ENCODE measurements at regions not wholly inside any gene's neighbourhood (a gene's known extent, or its start where the extent isn't known, plus 50 kb on each side); places are given as distances from the start of the nearest gene placed in this dataset.

- no peak for DNase-seq (ENCODE audit: extremely low spot score, unreplicated experiment)
- Mint-ChIP-seq H3K27ac (ENCODE audit: unreplicated experiment) (no peak overlapping the region), H3K36me3 (ENCODE audit: unreplicated experiment) (no peaks in the 10 kb centered on the region), H3K4me3 (ENCODE audit: unreplicated experiment) (no peak overlapping the region), H3K4me1 (ENCODE audit: unreplicated experiment) (no peaks in the 10 kb centered on the region), H3K9me3 (ENCODE audit: unreplicated experiment) (no peaks in the 10 kb centered on the region), H3K27me3 (ENCODE audit: unreplicated experiment) (peaks cover 12% of the 10 kb centered on the region)
- TF ChIP-seq CTCF (IDR thresholded peaks at IDR 0.05) = no peak
These were observed 65.8 kb upstream of the RANBP3L start for GRCh38 chr5:36367524-36367923.

GRCh38 chr5:36369219-36369690, 67.6 kb upstream of the RANBP3L start:
- Mint-ChIP-seq H3K36me3 (ENCODE audit: unreplicated experiment) (no peaks in the 10 kb centered on the region), H3K4me3 (ENCODE audit: unreplicated experiment) (no peak overlapping the region), H3K27me3 (ENCODE audit: unreplicated experiment) (peaks cover 7% of the 10 kb centered on the region), H3K4me1 (ENCODE audit: unreplicated experiment) (no peaks in the 10 kb centered on the region), H3K27ac (ENCODE audit: unreplicated experiment) (no peak overlapping the region), H3K9me3 (ENCODE audit: unreplicated experiment) (no peaks in the 10 kb centered on the region)
- DNase-seq (ENCODE audit: extremely low spot score, unreplicated experiment) = no peak
- TF ChIP-seq CTCF (IDR thresholded peaks at IDR 0.05) = no peak

GRCh38 chr5:36370073-36370472, 68.4 kb upstream of the RANBP3L start:
- no peaks in the 10 kb centered on the region for H3K4me1 Mint-ChIP-seq (ENCODE audit: unreplicated experiment)
- no peak overlapping the region for H3K4me3 Mint-ChIP-seq (ENCODE audit: unreplicated experiment)
- no peak for DNase-seq (ENCODE audit: extremely low spot score, unreplicated experiment)
- peaks cover 7% of the 10 kb centered on the region for H3K27me3 Mint-ChIP-seq (ENCODE audit: unreplicated experiment)
- no peaks in the 10 kb centered on the region for H3K9me3 Mint-ChIP-seq (ENCODE audit: unreplicated experiment)
- H3K27ac Mint-ChIP-seq (ENCODE audit: unreplicated experiment) = no peak overlapping the region
- TF ChIP-seq CTCF (IDR thresholded peaks at IDR 0.05) = no peak
- no peaks in the 10 kb centered on the region for H3K36me3 Mint-ChIP-seq (ENCODE audit: unreplicated experiment)

- H3K4me3 Mint-ChIP-seq (ENCODE audit: unreplicated experiment) = no peak overlapping the region
- H3K4me1 Mint-ChIP-seq (ENCODE audit: unreplicated experiment) = no peaks in the 10 kb centered on the region
- no peak for DNase-seq (ENCODE audit: extremely low spot score, unreplicated experiment)
- no peaks in the 10 kb centered on the region for H3K9me3 Mint-ChIP-seq (ENCODE audit: unreplicated experiment)
- no peak for TF ChIP-seq CTCF (IDR thresholded peaks at IDR 0.05)
- H3K27ac Mint-ChIP-seq (ENCODE audit: unreplicated experiment) = no peak overlapping the region
- no peaks in the 10 kb centered on the region for H3K36me3 Mint-ChIP-seq (ENCODE audit: unreplicated experiment)
- peaks cover 7% of the 10 kb centered on the region for H3K27me3 Mint-ChIP-seq (ENCODE audit: unreplicated experiment)
These were observed 69.7 kb upstream of the RANBP3L start for GRCh38 chr5:36371366-36371765.

GRCh38 chr5:36373527-36374086, 71.9 kb upstream of the RANBP3L start:
- Mint-ChIP-seq H3K9me3 (ENCODE audit: unreplicated experiment) (no peaks in the 10 kb centered on the region), H3K27me3 (ENCODE audit: unreplicated experiment) (peaks cover 5% of the 10 kb centered on the region), H3K36me3 (ENCODE audit: unreplicated experiment) (no peaks in the 10 kb centered on the region), H3K27ac (ENCODE audit: unreplicated experiment) (no peak overlapping the region), H3K4me3 (ENCODE audit: unreplicated experiment) (no peak overlapping the region), H3K4me1 (ENCODE audit: unreplicated experiment) (peaks cover 3% of the 10 kb centered on the region)
- DNase-seq (ENCODE audit: extremely low spot score, unreplicated experiment) = no peak
- no peak for TF ChIP-seq CTCF (IDR thresholded peaks at IDR 0.05)
